Subcutaneous abdominal adipose tissue (tissue), 5 donors: ENCODE measurements at regions not wholly inside any gene's neighbourhood (a gene's known extent, or its start where the extent isn't known, plus 50 kb on each side); places are given as distances from the start of the nearest gene placed in this dataset.

Experiments
- H3K27ac ChIP-seq: one replicate; pipeline ENCODE4 v1.7.0; 2013; ENCODE audit warnings: low read depth, mild to moderate bottlenecking, inconsistent platforms, low read length, moderate library complexity
- H3K27me3 ChIP-seq, 5 donors: one replicate each; pipeline ENCODE4 v1.7.0; 2013; ENCODE audit warnings: low read length in 5 of 5, inconsistent platforms in 1 of 5; ENCODE audit not compliant: control insufficient read depth in 5 of 5, insufficient read depth in 4 of 5
- H3K36me3 ChIP-seq, 5 donors: one replicate each; pipeline ENCODE4 v1.7.0; 2013; ENCODE audit warnings: low read length in 5 of 5; ENCODE audit not compliant: control insufficient read depth in 5 of 5, insufficient read depth in 5 of 5
- H3K4me1 ChIP-seq, 5 donors: one replicate each; pipeline ENCODE4 v1.7.0; 2013; ENCODE audit warnings: low read length in 5 of 5, mild to moderate bottlenecking in 3 of 5, moderate library complexity in 1 of 5; ENCODE audit not compliant: control insufficient read depth in 5 of 5, insufficient read depth in 5 of 5
- H3K4me3 ChIP-seq, 5 donors: one replicate each; pipeline ENCODE4 v1.7.0; 2013; ENCODE audit warnings: low read length in 5 of 5, low read depth in 1 of 5
- H3K9ac ChIP-seq, 5 donors: one replicate each; pipeline ENCODE4 v1.7.0; 2013; ENCODE audit warnings: low read length in 5 of 5, mild to moderate bottlenecking in 4 of 5, moderate library complexity in 3 of 5
- H3K9me3 ChIP-seq, 5 donors: one replicate each; pipeline ENCODE4 v1.7.0; 2013; ENCODE audit warnings: low read length in 5 of 5; ENCODE audit not compliant: control insufficient read depth in 5 of 5
- donor health status: healthy.
- donor health status: healthy.
- donor health status: healthy.
- donor health status: healthy.
- donor health status: healthy.

GRCh38 chr3:153443961-153444360, 281.9 kb downstream of the RAP2B start:
- peaks cover 0 to 1% (median 0%) of the 10 kb centered on the region in 5 donors for H3K4me1 ChIP-seq

GRCh38 chr3:153445817-153446216, 283.8 kb downstream of the RAP2B start:
- Histone ChIP-seq H3K4me1 (no peaks in the 10 kb centered on the region), H3K36me3 (no peaks in the 10 kb centered on the region), H3K27me3 (no peaks in the 10 kb centered on the region), H3K27ac (no peak overlapping the region), H3K9me3 (no peaks in the 10 kb centered on the region), H3K9ac (no peak overlapping the region), H3K4me3 (no peak overlapping the region)

More at GRCh38 chr3:153443961-153444360, 281.9 kb downstream of the RAP2B start:
- Histone ChIP-seq H3K27me3 (no peaks in the 10 kb centered on the region), H3K36me3 (no peaks in the 10 kb centered on the region), H3K9me3 (no peaks in the 10 kb centered on the region), H3K4me3 (no peak overlapping the region), H3K9ac (no peak overlapping the region), H3K27ac (no peak overlapping the region)

- Histone ChIP-seq H3K27ac (no peak overlapping the region), H3K9ac (no peak overlapping the region), H3K4me3 (no peak overlapping the region), H3K4me1 (no peaks in the 10 kb centered on the region), H3K27me3 (no peaks in the 10 kb centered on the region), H3K36me3 (no peaks in the 10 kb centered on the region), H3K9me3 (no peaks in the 10 kb centered on the region)
These were observed 286.3 kb downstream of the RAP2B start for GRCh38 chr3:153448151-153448829.

- Histone ChIP-seq H3K9me3 (no peaks in the 10 kb centered on the region), H3K27me3 (no peaks in the 10 kb centered on the region), H3K27ac (no peak overlapping the region), H3K9ac (no peak overlapping the region), H3K4me3 (no peak overlapping the region), H3K4me1 (no peaks in the 10 kb centered on the region), H3K36me3 (no peaks in the 10 kb centered on the region)
These were observed 295.0 kb downstream of the RAP2B start for GRCh38 chr3:153456833-153457545.

GRCh38 chr3:153458881-153459280, 296.9 kb downstream of the RAP2B start:
- Histone ChIP-seq H3K36me3 (no peaks in the 10 kb centered on the region), H3K4me1 (no peaks in the 10 kb centered on the region), H3K27me3 (no peaks in the 10 kb centered on the region), H3K27ac (no peak overlapping the region), H3K4me3 (no peak overlapping the region), H3K9me3 (no peaks in the 10 kb centered on the region), H3K9ac (no peak overlapping the region)

- no peak overlapping the region for H3K27ac ChIP-seq
- H3K36me3 ChIP-seq, result no peaks in the 10 kb centered on the region
- H3K4me1 ChIP-seq, result no peaks in the 10 kb centered on the region
- no peak overlapping the region for H3K9ac ChIP-seq
- H3K9me3 ChIP-seq, result no peaks in the 10 kb centered on the region
- no peaks in the 10 kb centered on the region for H3K27me3 ChIP-seq
- no peak overlapping the region for H3K4me3 ChIP-seq
These were observed 300.5 kb downstream of the RAP2B start for GRCh38 chr3:153462545-153462944.

DNA sequence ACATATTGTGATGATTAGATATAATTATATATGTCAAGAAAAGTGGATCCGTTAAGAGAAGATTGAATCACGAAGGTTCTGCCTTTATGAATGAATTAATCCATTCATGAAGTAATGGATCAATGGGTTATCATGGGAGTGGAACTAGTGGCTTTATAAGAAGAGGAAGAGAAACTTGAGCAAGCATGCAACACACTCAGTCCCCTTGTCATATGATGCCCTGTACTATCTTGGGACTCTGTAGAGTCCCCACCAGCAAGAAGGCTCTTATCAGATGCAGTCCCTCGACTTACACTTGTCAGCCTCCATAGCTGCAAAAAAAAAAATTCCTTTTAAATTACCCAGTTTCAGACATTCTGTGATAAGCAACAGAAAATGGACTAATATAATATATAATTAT, 301.9 kb downstream of the RAP2B start:
- H3K27ac ChIP-seq, result no peak overlapping the region

GRCh38 chr3:153469162-153469561, 307.1 kb downstream of the RAP2B start:
- Histone ChIP-seq H3K36me3 (no peaks in the 10 kb centered on the region), H3K27me3 (no peaks in the 10 kb centered on the region), H3K27ac (no peak overlapping the region), H3K4me3 (no peak overlapping the region), H3K9me3 (no peaks in the 10 kb centered on the region), H3K9ac (no peak overlapping the region), H3K4me1 (no peaks in the 10 kb centered on the region)

More for the DNA sequence above, 301.9 kb downstream of the RAP2B start:
- Histone ChIP-seq H3K9ac (no peak overlapping the region), H3K9me3 (no peaks in the 10 kb centered on the region), H3K4me3 (no peak overlapping the region), H3K27me3 (no peaks in the 10 kb centered on the region), H3K4me1 (no peaks in the 10 kb centered on the region), H3K36me3 (no peaks in the 10 kb centered on the region)

DNA sequence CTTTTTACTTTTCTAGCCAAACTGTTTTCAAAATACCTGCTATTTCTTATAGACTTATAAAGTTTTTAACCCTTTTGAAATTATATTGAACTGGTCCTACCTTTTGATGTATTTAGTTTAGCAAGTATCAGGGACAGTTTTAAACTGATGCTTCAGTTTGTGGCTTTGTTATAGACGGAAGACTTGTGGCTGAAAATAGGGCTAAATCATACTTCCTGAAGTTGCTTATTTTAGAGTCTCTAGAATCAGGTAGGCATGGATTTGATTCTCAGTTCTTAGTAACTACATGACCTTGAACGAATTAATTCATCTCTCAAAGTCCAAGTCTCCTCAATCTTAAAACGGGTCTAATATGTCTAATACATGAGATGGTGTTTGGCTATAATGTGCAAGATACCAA, 322.8 kb downstream of the RAP2B start:
- no peak overlapping the region for H3K9ac ChIP-seq
- no peaks in the 10 kb centered on the region for H3K27me3 ChIP-seq
- no peaks in the 10 kb centered on the region for H3K36me3 ChIP-seq
- H3K27ac ChIP-seq, result no peak overlapping the region
- no peaks in the 10 kb centered on the region for H3K9me3 ChIP-seq
- no peak overlapping the region for H3K4me3 ChIP-seq
- H3K4me1 ChIP-seq, result no peaks in the 10 kb centered on the region

GRCh38 chr3:153495422-153495821, 333.4 kb downstream of the RAP2B start:
- Histone ChIP-seq H3K27ac (no peak overlapping the region), H3K4me1 (no peaks in the 10 kb centered on the region), H3K9me3 (no peaks in the 10 kb centered on the region), H3K4me3 (no peak overlapping the region), H3K36me3 (no peaks in the 10 kb centered on the region), H3K27me3 (no peaks in the 10 kb centered on the region), H3K9ac (no peak overlapping the region)
